ENCODE measurements at regions not wholly inside any gene's neighbourhood (a gene's known extent, or its start where the extent isn't known, plus 50 kb on each side); places are given as distances from the start of the nearest gene placed in this dataset.

DNA sequence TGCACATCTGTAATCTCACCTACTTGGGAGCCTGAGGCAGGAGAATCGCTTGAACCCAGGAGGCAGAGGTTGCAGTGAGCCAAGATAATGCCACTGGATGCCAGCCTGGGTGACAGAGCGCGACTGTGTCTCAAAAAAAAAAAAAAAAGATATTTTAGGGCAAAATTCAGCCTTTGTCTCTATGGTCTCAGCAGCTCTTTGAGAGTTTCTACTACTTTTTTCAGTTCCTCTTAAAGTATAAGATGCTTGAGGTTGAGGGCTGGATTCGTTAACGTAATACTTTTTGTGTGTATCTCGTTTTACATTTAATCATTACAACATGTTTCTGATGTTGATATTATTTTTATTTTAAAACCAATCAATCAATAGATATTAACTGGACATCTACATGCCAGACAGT is 381.2 kb upstream of the TBL1XR1 start:
- intact Hi-C loops (cut with DNase I; ENCODE audit: low total_unique reads) = no loop called here
- H3K36me3 ChIP-seq = no peaks in the 10 kb centered on the region
- H3K27ac ChIP-seq = no peak overlapping the region

DNA sequence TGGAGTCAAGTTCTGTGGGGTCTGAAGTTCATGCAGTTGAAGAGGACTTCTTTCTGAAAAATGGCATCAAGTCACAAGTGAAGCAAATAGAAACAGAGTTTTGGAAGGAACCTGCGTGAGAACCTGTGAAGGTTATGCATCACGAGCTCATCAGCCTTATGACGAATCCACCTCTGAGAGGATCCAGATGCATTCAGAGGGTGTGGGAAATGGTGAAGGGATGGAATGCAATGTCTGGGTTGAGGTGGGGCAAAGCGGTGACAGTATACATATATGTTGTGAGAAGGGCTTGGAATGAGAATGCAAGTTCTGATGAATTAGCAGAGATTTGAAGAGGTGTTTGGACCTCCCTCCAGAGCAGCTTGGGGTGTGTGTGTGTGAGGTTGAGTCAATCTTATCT is 382.1 kb upstream of the TBL1XR1 start:
- intact Hi-C loops (cut with DNase I; ENCODE audit: low total_unique reads) = no loop called here
- H3K4me1 ChIP-seq = peaks cover 0 to 2% (median 0%) of the 10 kb centered on the region in 4 donors
- TF ChIP-seq, protein P1, sequence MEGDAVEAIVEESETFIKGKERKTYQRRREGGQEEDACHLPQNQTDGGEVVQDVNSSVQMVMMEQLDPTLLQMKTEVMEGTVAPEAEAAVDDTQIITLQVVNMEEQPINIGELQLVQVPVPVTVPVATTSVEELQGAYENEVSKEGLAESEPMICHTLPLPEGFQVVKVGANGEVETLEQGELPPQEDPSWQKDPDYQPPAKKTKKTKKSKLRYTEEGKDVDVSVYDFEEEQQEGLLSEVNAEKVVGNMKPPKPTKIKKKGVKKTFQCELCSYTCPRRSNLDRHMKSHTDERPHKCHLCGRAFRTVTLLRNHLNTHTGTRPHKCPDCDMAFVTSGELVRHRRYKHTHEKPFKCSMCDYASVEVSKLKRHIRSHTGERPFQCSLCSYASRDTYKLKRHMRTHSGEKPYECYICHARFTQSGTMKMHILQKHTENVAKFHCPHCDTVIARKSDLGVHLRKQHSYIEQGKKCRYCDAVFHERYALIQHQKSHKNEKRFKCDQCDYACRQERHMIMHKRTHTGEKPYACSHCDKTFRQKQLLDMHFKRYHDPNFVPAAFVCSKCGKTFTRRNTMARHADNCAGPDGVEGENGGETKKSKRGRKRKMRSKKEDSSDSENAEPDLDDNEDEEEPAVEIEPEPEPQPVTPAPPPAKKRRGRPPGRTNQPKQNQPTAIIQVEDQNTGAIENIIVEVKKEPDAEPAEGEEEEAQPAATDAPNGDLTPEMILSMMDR (IDR thresholded peaks at IDR 0.05) = no peak
- no peaks in the 10 kb centered on the region for H3K9me3 ChIP-seq
- no peak overlapping the region for H3K27ac ChIP-seq
- no peak overlapping the region for H3K4me3 ChIP-seq
- no peaks in the 10 kb centered on the region for H3K27me3 ChIP-seq
- no peak for DNase-seq
- no peaks in the 10 kb centered on the region for H3K36me3 ChIP-seq

More for the DNA sequence above, 381.2 kb upstream of the TBL1XR1 start:
- TF ChIP-seq, protein P1 (IDR thresholded peaks at IDR 0.05) = no peak
- Histone ChIP-seq H3K9me3 (no peaks in the 10 kb centered on the region), H3K4me1 (peaks cover 0 to 4% (median 0%) of the 10 kb centered on the region in 4 donors), H3K4me3 (no peak overlapping the region), H3K27me3 (no peaks in the 10 kb centered on the region)
- no peak for DNase-seq

DNA sequence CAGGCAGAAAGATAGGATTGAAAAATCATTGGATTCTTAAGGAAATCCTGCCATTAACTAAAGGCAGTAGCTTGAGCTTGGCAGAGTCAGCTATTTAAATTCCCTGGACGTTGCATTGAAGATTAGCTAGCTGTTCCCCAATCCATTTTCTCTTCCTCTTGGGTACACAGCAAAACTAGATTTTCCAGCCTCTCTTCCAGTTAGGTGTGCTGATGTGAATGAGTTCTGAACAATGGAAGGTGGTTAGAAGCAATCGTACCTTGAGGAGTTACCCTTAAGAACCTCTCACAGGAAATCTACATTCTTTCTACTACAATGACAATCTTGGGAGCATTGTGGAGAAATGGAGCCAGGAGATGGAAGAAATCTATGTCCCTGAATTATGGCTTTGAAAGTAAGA is 383.2 kb upstream of the TBL1XR1 start:
- H3K27me3 ChIP-seq = no peaks in the 10 kb centered on the region
- no peak for DNase-seq
- intact Hi-C loops (cut with DNase I; ENCODE audit: low total_unique reads) = no loop called here
- no peak overlapping the region for H3K27ac ChIP-seq
- TF ChIP-seq, protein P1 (IDR thresholded peaks at IDR 0.05) = no peak
- no peaks in the 10 kb centered on the region for H3K4me1 ChIP-seq
- H3K9me3 ChIP-seq = no peaks in the 10 kb centered on the region
- no peaks in the 10 kb centered on the region for H3K36me3 ChIP-seq
- no peak overlapping the region for H3K4me3 ChIP-seq

DNA sequence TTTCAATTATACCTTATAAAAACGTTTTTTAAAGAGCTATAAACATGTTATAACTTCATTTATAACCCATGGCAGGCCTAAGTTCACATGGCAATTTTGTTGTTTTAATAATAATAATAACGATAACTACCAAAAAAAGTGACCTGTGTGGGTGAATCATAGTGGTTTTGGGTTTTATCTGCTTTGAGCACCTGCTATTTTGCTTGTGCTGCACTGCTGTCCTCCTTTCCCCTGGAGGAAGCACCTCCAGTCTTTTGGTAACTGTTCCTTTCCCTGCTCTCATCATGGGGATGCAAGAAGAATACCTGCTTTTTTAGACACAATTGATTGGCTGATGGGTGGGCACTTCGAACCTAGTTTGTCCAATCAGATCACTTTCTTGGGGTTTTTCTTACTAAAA is 388.0 kb upstream of the TBL1XR1 start:
- TF ChIP-seq, protein P1 (IDR thresholded peaks at IDR 0.05) = no peak
- intact Hi-C loops (cut with DNase I; ENCODE audit: low total_unique reads) = no loop called here
- Histone ChIP-seq H3K27me3 (no peaks in the 10 kb centered on the region), H3K4me3 (no peak overlapping the region), H3K36me3 (no peaks in the 10 kb centered on the region), H3K4me1 (peaks cover 0 to 4% (median 0%) of the 10 kb centered on the region in 4 donors), H3K27ac (no peak overlapping the region), H3K9me3 (no peaks in the 10 kb centered on the region)
- DNase-seq = no peak

DNA sequence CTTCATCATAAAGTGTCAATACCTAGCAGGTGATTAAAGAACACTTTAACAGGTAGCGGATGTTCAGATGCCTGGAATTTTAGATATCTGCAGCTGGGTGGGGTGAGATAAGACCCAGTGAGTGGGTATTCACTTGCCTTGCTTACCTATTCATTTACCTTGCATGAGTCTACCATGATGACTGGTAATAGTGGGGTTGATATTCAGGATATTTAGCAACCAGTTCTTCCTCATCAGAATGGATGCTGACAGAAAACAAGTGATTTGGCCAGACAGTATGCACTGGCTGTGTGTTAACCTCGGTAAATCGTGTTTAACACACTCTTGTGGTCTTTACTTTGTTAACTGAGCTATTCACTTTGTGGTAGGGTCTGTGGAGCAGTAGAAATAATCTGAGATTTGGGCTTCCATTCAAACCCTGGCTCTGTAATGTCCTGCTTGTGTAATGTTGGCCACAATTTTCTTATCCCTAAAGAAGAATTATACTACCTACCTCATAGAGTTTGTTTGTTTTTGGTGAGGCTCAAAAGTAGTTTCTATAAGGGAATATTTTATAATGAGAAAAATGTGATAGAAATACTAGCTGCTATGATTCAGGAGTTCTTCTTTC is 391.9 kb upstream of the TBL1XR1 start:
- Histone ChIP-seq H3K9me3 (no peaks in the 10 kb centered on the region), H3K4me1 (peaks cover 0 to 34% (median 5%) of the 10 kb centered on the region in 4 donors), H3K27me3 (no peaks in the 10 kb centered on the region), H3K36me3 (no peaks in the 10 kb centered on the region), H3K27ac (no peak overlapping the region), H3K4me3 (no peak overlapping the region)
- DNase-seq = no peak
- intact Hi-C loops (cut with DNase I; ENCODE audit: low total_unique reads) = no loop called here
- TF ChIP-seq, protein P1 (IDR thresholded peaks at IDR 0.05) = no peak
